ENCODE measurements at regions not wholly inside any gene's neighbourhood (a gene's known extent, or its start where the extent isn't known, plus 50 kb on each side); places are given as distances from the start of the nearest gene placed in this dataset.
"Not testable (repeated sequence)": the region's sequence is repeated elsewhere in the genome, so short reads cannot be mapped to it uniquely, and the experiment has no call there.

- not testable (repeated sequence) for DNase-seq (ENCODE audit: low read depth in 4 of 4, low spot score in 1 of 4)
These were observed 272.3 kb downstream of the LPIN1 start for GRCh38 chr2:12018726-12019125.

GRCh38 chr2:12020833-12021469 lies 274.5 kb downstream of the LPIN1 start:
- no peak for DNase-seq (ENCODE audit: low read depth in 4 of 4, low spot score in 1 of 4)

- not testable (repeated sequence) for DNase-seq (ENCODE audit: low read depth in 4 of 4, low spot score in 1 of 4)
These were observed 277.9 kb downstream of the LPIN1 start for GRCh38 chr2:12024197-12024907.

GRCh38 chr2:12027136-12027535 lies 280.7 kb downstream of the LPIN1 start:
- DNase-seq (ENCODE audit: low read depth in 4 of 4, low spot score in 1 of 4): no peak

- DNase-seq (ENCODE audit: low read depth in 4 of 4, low spot score in 1 of 4): no peak
These were observed 285.4 kb downstream of the LPIN1 start for GRCh38 chr2:12031866-12032265.

- DNase-seq (ENCODE audit: low read depth in 4 of 4, low spot score in 1 of 4): no peak
These were observed 286.0 kb downstream of the LPIN1 start for GRCh38 chr2:12032398-12032797.

GRCh38 chr2:12032975-12033374 lies 286.5 kb downstream of the LPIN1 start:
- no peak for DNase-seq (ENCODE audit: low read depth in 4 of 4, low spot score in 1 of 4)

GRCh38 chr2:12033494-12033893 lies 287.1 kb downstream of the LPIN1 start:
- no peak for DNase-seq (ENCODE audit: low read depth in 4 of 4, low spot score in 1 of 4)

- DNase-seq (ENCODE audit: low read depth in 4 of 4, low spot score in 1 of 4): no peak
These were observed 287.9 kb downstream of the LPIN1 start for GRCh38 chr2:12034382-12034781.

- no peak for DNase-seq (ENCODE audit: low read depth in 4 of 4, low spot score in 1 of 4)
These were observed 288.7 kb downstream of the LPIN1 start for GRCh38 chr2:12035029-12035720.

- no peak for DNase-seq (ENCODE audit: low read depth in 4 of 4, low spot score in 1 of 4)
These were observed 289.7 kb downstream of the LPIN1 start for GRCh38 chr2:12035956-12036639.

GRCh38 chr2:12036640-12036983 lies 290.2 kb downstream of the LPIN1 start:
- no peak for DNase-seq (ENCODE audit: low read depth in 4 of 4, low spot score in 1 of 4)

GRCh38 chr2:12037301-12037700 lies 290.9 kb downstream of the LPIN1 start:
- no peak for DNase-seq (ENCODE audit: low read depth in 4 of 4, low spot score in 1 of 4)

- DNase-seq (ENCODE audit: low read depth in 4 of 4, low spot score in 1 of 4): no peak
These were observed 294.8 kb downstream of the LPIN1 start for GRCh38 chr2:12041236-12041635.

- DNase-seq (ENCODE audit: low read depth in 4 of 4, low spot score in 1 of 4): no peak
These were observed 296.7 kb downstream of the LPIN1 start for GRCh38 chr2:12043131-12043530.

GRCh38 chr2:12044857-12045256 lies 298.4 kb downstream of the LPIN1 start:
- no peak for DNase-seq (ENCODE audit: low read depth in 4 of 4, low spot score in 1 of 4)

- DNase-seq (ENCODE audit: low read depth in 4 of 4, low spot score in 1 of 4): no peak
These were observed 299.4 kb downstream of the LPIN1 start for GRCh38 chr2:12045864-12046291.

GRCh38 chr2:12046641-12047040 lies 300.2 kb downstream of the LPIN1 start:
- DNase-seq (ENCODE audit: low read depth in 4 of 4, low spot score in 1 of 4): no peak

- no peak for DNase-seq (ENCODE audit: low read depth in 4 of 4, low spot score in 1 of 4)
These were observed 301.3 kb downstream of the LPIN1 start for GRCh38 chr2:12047761-12048160.

GRCh38 chr2:12048550-12048949 lies 302.1 kb downstream of the LPIN1 start:
- DNase-seq (ENCODE audit: low read depth in 4 of 4, low spot score in 1 of 4): no peak

GRCh38 chr2:12050396-12050795 lies 304.0 kb downstream of the LPIN1 start:
- DNase-seq (ENCODE audit: low read depth in 4 of 4, low spot score in 1 of 4): no peak

GRCh38 chr2:12051831-12052230 lies 305.4 kb downstream of the LPIN1 start:
- no peak for DNase-seq (ENCODE audit: low read depth in 4 of 4, low spot score in 1 of 4)

All from stimulated activated CD4-positive, alpha-beta T cell treated with anti-CD3 and anti-CD28 coated beads, Interleukin-1b, Interleukin-23, amount 100 ng/mL, for 24 hours (primary cell).